ENCODE measurements at regions not wholly inside any gene's neighbourhood (a gene's known extent, or its start where the extent isn't known, plus 50 kb on each side); places are given as distances from the start of the nearest gene placed in this dataset.

DNA sequence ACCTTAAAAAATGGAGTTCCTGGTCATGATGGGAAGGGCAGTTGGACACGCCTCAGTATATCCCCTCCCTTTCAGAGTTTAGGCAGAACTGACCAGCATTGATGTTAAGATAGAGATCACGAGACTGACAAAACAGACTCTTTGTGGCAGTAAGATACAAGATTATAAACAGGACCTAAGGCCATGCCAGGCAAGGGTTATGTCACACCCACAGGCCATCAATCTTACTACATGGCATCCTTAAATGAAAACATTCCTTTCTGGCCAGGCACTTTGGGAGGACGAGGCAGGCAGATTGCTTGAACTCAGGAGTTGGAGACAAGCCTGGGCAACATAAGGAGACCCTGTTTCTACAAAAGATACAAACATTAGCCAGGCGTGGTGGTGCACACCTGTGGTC lies 129.3 kb upstream of the MLN start:
- no peaks in the 10 kb centered on the region for H3K79me2 ChIP-seq (ENCODE audit: low read depth)

GRCh38 chr6:33931799-33932198 lies 128.0 kb upstream of the MLN start:
- no peaks in the 10 kb centered on the region for H3K36me3 ChIP-seq (ENCODE audit: low read depth)
- no peaks in the 10 kb centered on the region for H4K20me1 ChIP-seq (ENCODE audit: insufficient read depth)
- intact Hi-C loops (cut with micrococcal nuclease; ENCODE audit: unreplicated experiment) = no loop called here
- ChIA-PET POLR2A (ENCODE audit: unreplicated experiment) (no interaction called here), CTCF (no interaction called here)
- no peak for TF ChIP-seq EZH2 (IDR thresholded peaks at IDR 0.05; ENCODE audit: low read depth)
- TF ChIP-seq, protein P1, sequence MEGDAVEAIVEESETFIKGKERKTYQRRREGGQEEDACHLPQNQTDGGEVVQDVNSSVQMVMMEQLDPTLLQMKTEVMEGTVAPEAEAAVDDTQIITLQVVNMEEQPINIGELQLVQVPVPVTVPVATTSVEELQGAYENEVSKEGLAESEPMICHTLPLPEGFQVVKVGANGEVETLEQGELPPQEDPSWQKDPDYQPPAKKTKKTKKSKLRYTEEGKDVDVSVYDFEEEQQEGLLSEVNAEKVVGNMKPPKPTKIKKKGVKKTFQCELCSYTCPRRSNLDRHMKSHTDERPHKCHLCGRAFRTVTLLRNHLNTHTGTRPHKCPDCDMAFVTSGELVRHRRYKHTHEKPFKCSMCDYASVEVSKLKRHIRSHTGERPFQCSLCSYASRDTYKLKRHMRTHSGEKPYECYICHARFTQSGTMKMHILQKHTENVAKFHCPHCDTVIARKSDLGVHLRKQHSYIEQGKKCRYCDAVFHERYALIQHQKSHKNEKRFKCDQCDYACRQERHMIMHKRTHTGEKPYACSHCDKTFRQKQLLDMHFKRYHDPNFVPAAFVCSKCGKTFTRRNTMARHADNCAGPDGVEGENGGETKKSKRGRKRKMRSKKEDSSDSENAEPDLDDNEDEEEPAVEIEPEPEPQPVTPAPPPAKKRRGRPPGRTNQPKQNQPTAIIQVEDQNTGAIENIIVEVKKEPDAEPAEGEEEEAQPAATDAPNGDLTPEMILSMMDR (conservative IDR thresholded peaks at IDR 0.05) = no peak
- H3K4me3 ChIP-seq = no peak overlapping the region
- BruUV-seq (replicated peaks) = no TSS peak
- H3K9me3 ChIP-seq (ENCODE audit: insufficient read depth, low read depth) = no peaks in the 10 kb centered on the region
- H3K9me2 ChIP-seq (ENCODE audit: insufficient read depth) = no peaks in the 10 kb centered on the region
- H3K4me1 ChIP-seq (replicated peaks; ENCODE audit: insufficient read depth) = no peaks in the 10 kb centered on the region
- no peak overlapping the region for H2AFZ ChIP-seq
- no peaks in the 10 kb centered on the region for H3F3A ChIP-seq (ENCODE audit: insufficient read depth, low read depth)
- H3K27me3 ChIP-seq (ENCODE audit: insufficient read depth, low read depth) = peaks cover 69% of the 10 kb centered on the region
- no peaks in the 10 kb centered on the region for H3K79me2 ChIP-seq (ENCODE audit: low read depth)
- DNase-seq = no peak
- no peak overlapping the region for H3K4me2 ChIP-seq
- H3K27ac ChIP-seq = no peak overlapping the region

More for the DNA sequence above, 129.3 kb upstream of the MLN start:
- no peak overlapping the region for H3K4me2 ChIP-seq
- no TSS peak for BruUV-seq (replicated peaks)
- H3F3A ChIP-seq (ENCODE audit: insufficient read depth, low read depth) = no peaks in the 10 kb centered on the region
- H3K4me1 ChIP-seq (replicated peaks; ENCODE audit: insufficient read depth) = no peaks in the 10 kb centered on the region
- CTCF ChIA-PET = no interaction called here
- H3K9me2 ChIP-seq (ENCODE audit: insufficient read depth) = no peaks in the 10 kb centered on the region
- no peaks in the 10 kb centered on the region for H3K9me3 ChIP-seq (ENCODE audit: insufficient read depth, low read depth)
- intact Hi-C loops (cut with micrococcal nuclease; ENCODE audit: unreplicated experiment) = no loop called here
- H3K27me3 ChIP-seq (ENCODE audit: insufficient read depth, low read depth) = peaks cover 82% of the 10 kb centered on the region
- H3K4me3 ChIP-seq = no peak overlapping the region
- POLR2A ChIA-PET (ENCODE audit: unreplicated experiment) = interaction anchor here (0.6 kb wide), 1 partner anchor 634 kb away, joined by 3 read pairs; no protein-coding TSS in a partner anchor
- DNase-seq = no peak
- H3K27ac ChIP-seq = no peak overlapping the region
- TF ChIP-seq, protein P1 (conservative IDR thresholded peaks at IDR 0.05) = no peak
- no peak for TF ChIP-seq EZH2 (IDR thresholded peaks at IDR 0.05; ENCODE audit: low read depth)
- H3K36me3 ChIP-seq (ENCODE audit: low read depth) = no peaks in the 10 kb centered on the region
- no peak overlapping the region for H2AFZ ChIP-seq
- no peaks in the 10 kb centered on the region for H4K20me1 ChIP-seq (ENCODE audit: insufficient read depth)

- H3K9me2 ChIP-seq (ENCODE audit: insufficient read depth) = no peaks in the 10 kb centered on the region
- intact Hi-C loops (cut with micrococcal nuclease; ENCODE audit: unreplicated experiment) = no loop called here
- H3K4me2 ChIP-seq = no peak overlapping the region
- H3K27ac ChIP-seq = no peak overlapping the region
- no peak overlapping the region for H3K4me3 ChIP-seq
- ChIA-PET POLR2A (ENCODE audit: unreplicated experiment) (no interaction called here), CTCF (no interaction called here)
- no peaks in the 10 kb centered on the region for H3K4me1 ChIP-seq (replicated peaks; ENCODE audit: insufficient read depth)
- no peaks in the 10 kb centered on the region for H3K36me3 ChIP-seq (ENCODE audit: low read depth)
- BruUV-seq (replicated peaks) = no TSS peak
- no peak for DNase-seq
- H3K79me2 ChIP-seq (ENCODE audit: low read depth) = no peaks in the 10 kb centered on the region
- peaks cover 65% of the 10 kb centered on the region for H3K27me3 ChIP-seq (ENCODE audit: insufficient read depth, low read depth)
- H3F3A ChIP-seq (ENCODE audit: insufficient read depth, low read depth) = no peaks in the 10 kb centered on the region
- H2AFZ ChIP-seq = no peak overlapping the region
- no peaks in the 10 kb centered on the region for H3K9me3 ChIP-seq (ENCODE audit: insufficient read depth, low read depth)
- no peak for TF ChIP-seq EZH2 (IDR thresholded peaks at IDR 0.05; ENCODE audit: low read depth)
- TF ChIP-seq, protein P1 (conservative IDR thresholded peaks at IDR 0.05) = no peak
- H4K20me1 ChIP-seq (ENCODE audit: insufficient read depth) = no peaks in the 10 kb centered on the region
Measured at GRCh38 chr6:33929575-33930288, 125.9 kb upstream of the MLN start.
